Smooth muscle cell (in vitro differentiated cells): ENCODE measurements at regions not wholly inside any gene's neighbourhood (a gene's known extent, or its start where the extent isn't known, plus 50 kb on each side); places are given as distances from the start of the nearest gene placed in this dataset.

Experiments
- DNase-seq: peaks from one replicate; lab custom pipeline; 2025; ENCODE audit not compliant: unreplicated experiment; lab: John Stamatoyannopoulos, UW
- H2AFZ ChIP-seq: fragments of 200-600 bp; sonication (generic); 2 replicates; pipeline ENCODE4 v1.6.0; 2016; ENCODE audit warnings: antibody characterized with exemption, low read depth, mild to moderate bottlenecking
- H3F3A ChIP-seq: fragments of 200-600 bp; sonication (generic); 2 replicates; pipeline ENCODE4 v1.6.0; 2017; ENCODE audit warnings: antibody characterized with exemption, low read depth
- H3K27ac ChIP-seq: fragments of 200-600 bp; sonication (generic); 2 replicates; pipeline ENCODE4 v1.5.1; 2016; ENCODE audit warnings: low read depth, mild to moderate bottlenecking
- H3K27me3 ChIP-seq: fragments of 200-600 bp; sonication (generic); 2 replicates; pipeline ENCODE4 v1.6.1; 2016; ENCODE audit warnings: low read depth, mild to moderate bottlenecking
- H3K36me3 ChIP-seq: fragments of 200-600 bp; sonication (generic); 2 replicates; pipeline ENCODE4 v1.5.1; 2016; ENCODE audit warnings: low read depth
- H3K4me1 ChIP-seq: fragments of 200-600 bp; sonication (generic); 2 replicates; pipeline ENCODE4 v1.5.1; 2016; ENCODE audit warnings: low read depth
- H3K4me2 ChIP-seq: fragments of 200-600 bp; sonication (generic); 2 replicates; pipeline ENCODE4 v1.6.0; 2016; ENCODE audit warnings: mild to moderate bottlenecking
- H3K4me3 ChIP-seq: fragments of 200-600 bp; sonication (generic); 2 replicates; pipeline ENCODE4 v1.5.1; 2016; ENCODE audit warnings: mild to moderate bottlenecking
- H3K79me2 ChIP-seq: fragments of 200-600 bp; sonication (generic); 2 replicates; pipeline ENCODE4 v1.6.0; 2016; ENCODE audit warnings: low read depth, mild to moderate bottlenecking
- H3K9ac ChIP-seq: fragments of 200-600 bp; sonication (generic); 2 replicates; pipeline ENCODE4 v1.6.0; 2016; ENCODE audit warnings: low read depth
- H3K9me3 ChIP-seq: fragments of 200-600 bp; sonication (generic); replicated peaks from 2 replicates; pipeline ENCODE4 v1.5.1; 2016; ENCODE audit warnings: low read depth
- H4K20me1 ChIP-seq: fragments of 200-600 bp; sonication (generic); 2 replicates; pipeline ENCODE4 v1.6.0; 2016; ENCODE audit warnings: low read depth
- CTCF ChIP-seq: fragments of 200-600 bp; sonication (generic); IDR thresholded peaks from 2 replicates; pipeline ENCODE4 v1.5.1; 2017; ENCODE audit warnings: borderline replicate concordance, mild to moderate bottlenecking, antibody characterized with exemption; ENCODE audit not compliant: insufficient read depth, poor library complexity, severe bottlenecking
- WGBS: methylation state at CpG from one replicate; pipeline ENCODE4 v1.1.7; 2016; ENCODE audit warnings: low lambda C conversion rate; 5-methylcytosine and 5-hydroxymethylcytosine counted together

DNA sequence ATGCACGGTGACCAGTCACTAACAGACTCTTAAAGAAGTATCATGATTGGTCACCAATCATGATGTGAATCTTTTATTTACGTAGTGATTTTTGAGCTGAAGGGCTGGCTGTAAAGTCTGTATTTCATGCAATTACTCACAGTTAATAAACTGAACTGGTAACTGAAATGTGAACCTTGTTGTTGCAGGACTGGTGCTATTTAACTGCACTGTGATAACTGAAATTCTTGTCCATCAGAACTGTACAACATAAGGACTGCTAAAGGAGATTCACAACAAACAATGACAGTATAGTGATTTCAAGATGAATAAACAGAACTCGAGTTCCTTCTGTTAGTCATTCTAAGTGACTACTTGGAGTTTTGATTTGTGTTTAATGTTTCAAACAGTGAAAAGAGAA, 316.6 kb downstream of the TPBG start:
- H4K20me1 ChIP-seq, result no peaks in the 10 kb centered on the region
- H3K4me3 ChIP-seq, result no peak overlapping the region
- H2AFZ ChIP-seq, result no peak overlapping the region
- H3K9ac ChIP-seq, result no peak overlapping the region
- no peaks in the 10 kb centered on the region for H3K79me2 ChIP-seq
- no peaks in the 10 kb centered on the region for H3K27me3 ChIP-seq
- no peaks in the 10 kb centered on the region for H3K9me3 ChIP-seq
- no peak overlapping the region for H3K27ac ChIP-seq
- no peak for TF ChIP-seq CTCF
- no peak for DNase-seq
- H3F3A ChIP-seq, result no peaks in the 10 kb centered on the region
- 79% methylated on average over 3 of the region's 3 CpGs for WGBS
- H3K4me1 ChIP-seq, result no peaks in the 10 kb centered on the region
- no peak overlapping the region for H3K4me2 ChIP-seq
- H3K36me3 ChIP-seq, result no peaks in the 10 kb centered on the region

DNA sequence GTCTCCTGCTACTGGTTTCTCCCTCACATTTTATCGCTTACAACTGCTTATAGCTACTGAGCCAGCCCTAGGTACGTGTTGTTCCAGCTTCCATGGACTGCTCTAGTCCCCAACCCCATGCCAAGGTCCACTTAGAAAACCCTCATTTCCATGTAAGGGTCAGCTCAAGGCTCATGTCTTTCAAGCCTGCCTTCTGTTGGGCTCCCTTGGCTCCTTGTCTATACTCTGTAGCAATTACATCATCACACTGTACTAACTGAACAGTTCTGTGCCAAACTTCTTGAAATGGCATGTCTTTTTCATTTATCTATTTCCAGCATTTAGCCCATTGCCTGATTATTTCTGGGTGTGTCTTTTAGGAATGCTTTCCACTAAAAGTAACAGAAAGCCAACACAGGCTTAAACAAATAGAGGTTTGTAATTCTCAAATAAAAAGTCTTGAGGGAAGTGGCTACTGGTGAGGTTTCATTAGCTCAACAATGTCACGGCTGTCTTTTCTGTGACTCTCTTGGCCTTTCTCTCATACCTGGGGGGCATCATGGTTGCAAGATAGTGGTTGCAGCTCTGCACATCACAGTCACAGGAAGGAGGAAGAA, 317.6 kb downstream of the TPBG start:
- H3K27me3 ChIP-seq, result no peaks in the 10 kb centered on the region
- H3K36me3 ChIP-seq, result no peaks in the 10 kb centered on the region
- no peak overlapping the region for H3K27ac ChIP-seq
- H3K4me2 ChIP-seq, result no peak overlapping the region
- H3F3A ChIP-seq, result no peaks in the 10 kb centered on the region
- no peaks in the 10 kb centered on the region for H4K20me1 ChIP-seq
- no peaks in the 10 kb centered on the region for H3K4me1 ChIP-seq
- H3K9me3 ChIP-seq, result no peaks in the 10 kb centered on the region
- no peak overlapping the region for H2AFZ ChIP-seq
- no peak for TF ChIP-seq CTCF
- no peak overlapping the region for H3K9ac ChIP-seq
- DNase-seq, result no peak
- no peak overlapping the region for H3K4me3 ChIP-seq
- 90% methylated on average over 3 of the region's 3 CpGs for WGBS
- H3K79me2 ChIP-seq, result no peaks in the 10 kb centered on the region

GRCh38 chr6:82686719-82687118, 323.1 kb downstream of the TPBG start:
- no peak for DNase-seq
- Histone ChIP-seq H3K27ac (no peak overlapping the region), H2AFZ (no peak overlapping the region), H3K79me2 (no peaks in the 10 kb centered on the region), H3K4me1 (peaks cover 4% of the 10 kb centered on the region), H3K9me3 (no peaks in the 10 kb centered on the region), H3K4me2 (no peak overlapping the region), H3F3A (no peaks in the 10 kb centered on the region), H3K4me3 (no peak overlapping the region), H3K27me3 (no peaks in the 10 kb centered on the region), H4K20me1 (no peaks in the 10 kb centered on the region), H3K36me3 (no peaks in the 10 kb centered on the region), H3K9ac (no peak overlapping the region)
- 71% methylated on average over 3 of the region's 3 CpGs for WGBS
- TF ChIP-seq CTCF, result no peak

GRCh38 chr6:82687855-82688254, 324.2 kb downstream of the TPBG start:
- Histone ChIP-seq H3F3A (no peaks in the 10 kb centered on the region), H3K9ac (no peak overlapping the region), H3K4me2 (no peak overlapping the region), H2AFZ (no peak overlapping the region), H3K4me3 (no peak overlapping the region), H3K79me2 (no peaks in the 10 kb centered on the region), H3K27ac (no peak overlapping the region), H3K27me3 (no peaks in the 10 kb centered on the region), H3K4me1 (peaks cover 4% of the 10 kb centered on the region), H3K36me3 (no peaks in the 10 kb centered on the region), H4K20me1 (no peaks in the 10 kb centered on the region), H3K9me3 (no peaks in the 10 kb centered on the region)
- no peak for DNase-seq
- no peak for TF ChIP-seq CTCF
- WGBS, result 86% methylated on average over 7 of the region's 7 CpGs
